Pancreas (tissue), 10 donors: ENCODE measurements at regions not wholly inside any gene's neighbourhood (a gene's known extent, or its start where the extent isn't known, plus 50 kb on each side); places are given as distances from the start of the nearest gene placed in this dataset.

Experiments
- ATAC-seq, 4 donors: fragments of 200-7000 bp; cut with Tn5 transposase; one replicate each; pipeline versions ENCODE4 v1.8.0 to v1.9.1; 2020; ENCODE audit warnings: mild to moderate bottlenecking in 4 of 4, moderate library complexity in 4 of 4
- DNase-seq, 6 donors: peaks; one replicate each; pipeline ENCODE4 v3.0.0-alpha.2; 2020
- FAIRE-seq: peaks from 2 replicates; lab custom pipeline; 2012; peaks lifted over from hg19 to GRCh38; lab: Jason Lieb, UNC
- H3K27ac ChIP-seq, 4 donors: fragments of 200-600 bp; sonication (generic); 1 replicate in 3 of 4; 2 replicates in 1 of 4; pipeline versions ENCODE4 v1.5.0 to v1.8.0; 2020
- H3K27me3 ChIP-seq, 4 donors: fragments of 200-600 bp; one replicate each; pipeline ENCODE4 v1.8.0; 2021
- H3K36me3 ChIP-seq, 3 donors: fragments of 200-600 bp; sonication (generic) in 1 of 3; one replicate each; pipeline versions ENCODE4 v1.5.0 to v1.8.0; 2020 to 2021
- H3K4me1 ChIP-seq, 3 donors: fragments of 200-600 bp; one replicate each; pipeline ENCODE4 v1.8.0; 2021
- H3K4me3 ChIP-seq, 4 donors: fragments of 200-600 bp; sonication (generic) in 2 of 4; one replicate each; pipeline versions ENCODE4 v1.5.0 to v1.8.0; 2020 to 2021
- H3K9me3 ChIP-seq, 4 donors: fragments of 200-600 bp; one replicate each; pipeline ENCODE4 v1.8.0; 2021
- CTCF ChIP-seq, 4 donors: fragments of 200-600 bp; sonication (generic) in 3 of 4; IDR thresholded peaks; one replicate each; pipeline versions ENCODE4 v1.5.0 to v1.8.0; 2021; ENCODE audit warnings: antibody characterized with exemption in 4 of 4
- WGBS, 2 donors: extraction: QIAGEN DNeasy Blood & Tissue Kit; methylation state at CpG; one replicate each; pipeline ENCODE4 v1.1.7; 2013; 5-methylcytosine and 5-hydroxymethylcytosine counted together
- intact Hi-C, 3 donors: fragments of 100-400 bp; cut with DNase I; formaldehyde crosslinking; loops; one replicate each; pipeline versions ENCODE4 v1.11.1 to v1.14.2; 2022
- donor health status: healthy with polysubstance abuse.
- donor health status: DM: no; HTN: no; CAD: no; lungs with moderate emphysema.
- donor health status: DM: no; HTN: no; CAD: no.
- donor health status: control.
- donor health status: control.
- donor health status: Bipolar disorder and iron deficiency.
- donor health status: DM: yes; HTN: yes; CAD: no.
- donor health status: DM: no; HTN: no; CAD: no.
- donor health status: DM: no; HTN: no; CAD: no.
- donor health status: DM: yes; HTN: yes; CAD: no.

- 85 to 93% methylated on average over 6 of the region's 6 CpGs for WGBS, 2 donors
These were observed 323.3 kb downstream of the ASMT start for GRCh38 chrX:1938190-1938589.

GRCh38 chrX:1941321-1941720, 326.5 kb downstream of the ASMT start:
- Histone ChIP-seq H3K4me1 (no peaks in the 10 kb centered on the region), H3K27ac (no peak overlapping the region), H3K27me3 (no peaks in the 10 kb centered on the region), H3K4me3 (no peak overlapping the region), H3K36me3 (no peaks in the 10 kb centered on the region), H3K9me3 (no peaks in the 10 kb centered on the region)
- no peak for DNase-seq
- FAIRE-seq: no peak
- intact Hi-C loops: no loop called here
- no peak for TF ChIP-seq CTCF (IDR thresholded peaks at IDR 0.05)
- ATAC-seq: no peak
- WGBS, 2 donors: 81 to 83% methylated on average over 6 of the region's 6 CpGs

More at GRCh38 chrX:1938190-1938589, 323.3 kb downstream of the ASMT start:
- no peaks in the 10 kb centered on the region for H3K27me3 ChIP-seq
- intact Hi-C loops: no loop called here
- no peak overlapping the region for H3K27ac ChIP-seq
- H3K9me3 ChIP-seq: no peaks in the 10 kb centered on the region
- no peak overlapping the region for H3K4me3 ChIP-seq
- DNase-seq (no peak), FAIRE-seq (no peak), ATAC-seq (no peak)
- H3K4me1 ChIP-seq: no peaks in the 10 kb centered on the region
- no peaks in the 10 kb centered on the region for H3K36me3 ChIP-seq
- TF ChIP-seq CTCF (IDR thresholded peaks at IDR 0.05): no peak

GRCh38 chrX:1945879-1946278, 331.0 kb downstream of the ASMT start:
- H3K27ac ChIP-seq: no peak overlapping the region
- H3K27me3 ChIP-seq: no peaks in the 10 kb centered on the region
- no peak overlapping the region for H3K4me3 ChIP-seq
- ATAC-seq (no peak), DNase-seq (no peak), FAIRE-seq (no peak)
- TF ChIP-seq CTCF (IDR thresholded peaks at IDR 0.05): no peak
- no peaks in the 10 kb centered on the region for H3K4me1 ChIP-seq
- H3K36me3 ChIP-seq: no peaks in the 10 kb centered on the region
- 96 to 97% methylated on average over 10 of the region's 10 CpGs for WGBS, 2 donors
- intact Hi-C loops: no loop called here
- H3K9me3 ChIP-seq: no peaks in the 10 kb centered on the region

GRCh38 chrX:1946974-1947373, 332.1 kb downstream of the ASMT start:
- ATAC-seq (no peak), DNase-seq (no peak), FAIRE-seq (no peak)
- H3K4me1 ChIP-seq: no peaks in the 10 kb centered on the region
- intact Hi-C loops: no loop called here
- no peaks in the 10 kb centered on the region for H3K27me3 ChIP-seq
- H3K9me3 ChIP-seq: no peaks in the 10 kb centered on the region
- no peaks in the 10 kb centered on the region for H3K36me3 ChIP-seq
- WGBS, 2 donors: 93 to 96% methylated on average over 9 of the region's 9 CpGs
- H3K27ac ChIP-seq: no peak overlapping the region
- no peak overlapping the region for H3K4me3 ChIP-seq
- no peak for TF ChIP-seq CTCF (IDR thresholded peaks at IDR 0.05)
